H9 (cell line): ENCODE measurements at regions not wholly inside any gene's neighbourhood (a gene's known extent, or its start where the extent isn't known, plus 50 kb on each side); places are given as distances from the start of the nearest gene placed in this dataset.

ENCODE experiments used
- DNase-seq: peaks from one replicate; pipeline ENCODE4 v3.0.0-alpha.2; 2017
- H2AFZ ChIP-seq: one replicate; pipeline ENCODE4 v1.6.1; 2013; ENCODE audit warnings: mild to moderate bottlenecking, low read length, control low read depth, moderate library complexity
- H2AK5ac ChIP-seq: 2 replicates; pipeline ENCODE4 v1.6.1; 2013; ENCODE audit warnings: low read length, control low read depth, mixed read lengths; ENCODE audit not compliant: insufficient read length
- H2BK120ac ChIP-seq: one replicate; pipeline ENCODE4 v1.6.1; 2013; ENCODE audit warnings: low read depth, mild to moderate bottlenecking, low read length, control low read depth, inconsistent platforms; ENCODE audit not compliant: poor library complexity, severe bottlenecking
- H2BK12ac ChIP-seq: 2 replicates; pipeline ENCODE4 v1.6.1; 2013; ENCODE audit warnings: low read length, control low read depth, mixed read lengths, low read depth; ENCODE audit not compliant: insufficient read length
- H2BK15ac ChIP-seq: 2 replicates; pipeline ENCODE4 v1.6.1; 2013; ENCODE audit warnings: low read depth, low read length, control low read depth
- H2BK20ac ChIP-seq: one replicate; pipeline ENCODE4 v1.6.1; 2013; ENCODE audit warnings: low read depth, mild to moderate bottlenecking, low read length, control low read depth, inconsistent platforms; ENCODE audit not compliant: poor library complexity, severe bottlenecking
- H2BK5ac ChIP-seq: 2 replicates; pipeline ENCODE4 v1.6.1; 2013; ENCODE audit warnings: low read length, control low read depth, mixed read lengths; ENCODE audit not compliant: insufficient read length
- H3K14ac ChIP-seq: 2 replicates; pipeline ENCODE4 v1.6.1; 2013; ENCODE audit warnings: low read length, control low read depth; ENCODE audit not compliant: insufficient read depth
- H3K18ac ChIP-seq: 2 replicates; pipeline ENCODE4 v1.6.1; 2013; ENCODE audit warnings: low read depth, mild to moderate bottlenecking, mixed read lengths, low read length, control low read depth; ENCODE audit not compliant: insufficient read length
- H3K23ac ChIP-seq: 2 replicates; pipeline ENCODE4 v1.6.1; 2013; ENCODE audit warnings: low read length, control low read depth, mixed read lengths, low read depth; ENCODE audit not compliant: insufficient read length
- H3K23me2 ChIP-seq: 2 replicates; pipeline ENCODE4 v1.6.1; 2013; ENCODE audit warnings: low read depth, mild to moderate bottlenecking, mixed read lengths, low read length, control low read depth; ENCODE audit not compliant: insufficient read length, poor library complexity, severe bottlenecking
- H3K27ac ChIP-seq: 2 replicates; pipeline ENCODE4 v1.5.1; 2013; ENCODE audit warnings: low read length, control low read depth, mixed read lengths, low read depth; ENCODE audit not compliant: insufficient read length
- H3K27me3 ChIP-seq: 2 replicates; pipeline ENCODE4 v1.6.1; 2013; ENCODE audit warnings: low read length, control low read depth, inconsistent platforms; ENCODE audit not compliant: insufficient read depth
- H3K4ac ChIP-seq: 2 replicates; pipeline ENCODE4 v1.6.1; 2013; ENCODE audit warnings: low read depth, mild to moderate bottlenecking, control low read depth, inconsistent platforms, low read length, moderate library complexity
- H3K4me1 ChIP-seq: 2 replicates; pipeline ENCODE4 v1.6.1; 2013; ENCODE audit warnings: low read length, control low read depth, inconsistent platforms; ENCODE audit not compliant: insufficient read depth
- H3K4me2 ChIP-seq: 2 replicates; pipeline ENCODE4 v1.6.1; 2013; ENCODE audit warnings: low read length, control low read depth, mixed read lengths; ENCODE audit not compliant: insufficient read length, insufficient read depth
- H3K56ac ChIP-seq: 2 replicates; pipeline ENCODE4 v1.6.1; 2013; ENCODE audit warnings: low read depth, mild to moderate bottlenecking, mixed read lengths, low read length, control low read depth; ENCODE audit not compliant: insufficient read length
- H3K79me1 ChIP-seq: 2 replicates; pipeline ENCODE4 v1.6.1; 2013; ENCODE audit warnings: low read depth, mild to moderate bottlenecking, moderate library complexity, low read length, control low read depth, inconsistent platforms; ENCODE audit not compliant: insufficient read depth, poor library complexity, severe bottlenecking
- H3K79me2 ChIP-seq: 2 replicates; pipeline ENCODE4 v1.6.1; 2013; ENCODE audit warnings: low read length, control low read depth, inconsistent platforms; ENCODE audit not compliant: insufficient read depth
- H3K9ac ChIP-seq: 2 replicates; pipeline ENCODE4 v1.6.1; 2013; ENCODE audit warnings: low read length, control low read depth, mixed read lengths; ENCODE audit not compliant: insufficient read length; ENCODE audit errors: extremely low read depth
- H3K9me3 ChIP-seq: one replicate; pipeline ENCODE4 v1.6.1; 2013; ENCODE audit warnings: low read depth, low read length, inconsistent platforms; ENCODE audit not compliant: control insufficient read depth
- H3T11ph ChIP-seq: one replicate; pipeline ENCODE4 v1.6.1; 2013; ENCODE audit warnings: mild to moderate bottlenecking, low read length, control low read depth, inconsistent platforms
- H4K20me1 ChIP-seq: one replicate; pipeline ENCODE4 v1.6.1; 2013; ENCODE audit not compliant: control insufficient read depth, insufficient read length, insufficient read depth
- H4K5ac ChIP-seq: 2 replicates; pipeline ENCODE4 v1.6.1; 2013; ENCODE audit warnings: low read depth, mild to moderate bottlenecking, mixed read lengths, low read length, control low read depth; ENCODE audit not compliant: insufficient read length
- H4K8ac ChIP-seq: replicated peaks from 2 replicates; pipeline ENCODE4 v1.6.1; 2013; ENCODE audit warnings: low read length, control low read depth, mixed read lengths, low read depth; ENCODE audit not compliant: insufficient read length
- H4K91ac ChIP-seq: 2 replicates; pipeline ENCODE4 v1.6.1; 2013; ENCODE audit warnings: low read depth, mild to moderate bottlenecking, moderate library complexity, mixed read lengths, low read length, control low read depth; ENCODE audit not compliant: insufficient read length
- H3K27ac Mint-ChIP-seq, 3 experiments: 2 replicates in 2 of 3; 3 replicates in 1 of 3; pipeline ENCODE4 v1.8.0; 2020 to 2021; ENCODE audit warnings: mixed read lengths in 3 of 3, mild to moderate bottlenecking in 1 of 3, moderate library complexity in 1 of 3
- H3K27me3 Mint-ChIP-seq: 2 replicates; pipeline ENCODE4 v1.8.0; 2021; ENCODE audit warnings: low read depth, mild to moderate bottlenecking, moderate library complexity, mixed read lengths
- H3K36me3 Mint-ChIP-seq, 3 experiments: 2 replicates in 2 of 3; 3 replicates in 1 of 3; pipeline ENCODE4 v1.8.0; 2020 to 2021; ENCODE audit warnings: low read depth in 3 of 3, mixed read lengths in 3 of 3; ENCODE audit not compliant: insufficient read depth in 1 of 3
- H3K4me1 Mint-ChIP-seq, 2 experiments: 2 replicates each; pipeline ENCODE4 v1.8.0; 2020; ENCODE audit warnings: mixed read lengths in 2 of 2
- H3K4me3 Mint-ChIP-seq, 2 experiments: 2 replicates in 1 of 2; 3 replicates in 1 of 2; pipeline ENCODE4 v1.8.0; 2020 to 2021; ENCODE audit warnings: mild to moderate bottlenecking in 2 of 2, mixed read lengths in 2 of 2, moderate library complexity in 1 of 2
- H3K9me3 Mint-ChIP-seq, 2 experiments: 2 replicates in 1 of 2; 3 replicates in 1 of 2; pipeline ENCODE4 v1.8.0; 2020; ENCODE audit warnings: mild to moderate bottlenecking in 2 of 2, mixed read lengths in 2 of 2, moderate library complexity in 1 of 2
- CTCF ChIP-seq: fragments of 200-600 bp; sonication (generic); conservative IDR thresholded peaks from 3 replicates; pipeline ENCODE4 v1.8.0; 2021; ENCODE audit warnings: antibody characterized with exemption, mild to moderate bottlenecking
- WGBS: extraction: QIAGEN DNeasy Blood & Tissue Kit; methylation state at CpG from one replicate; pipeline ENCODE4 v1.1.7; 2013; ENCODE audit warnings: missing lambda C conversion rate, low lambda C conversion rate, mixed read lengths; ENCODE audit not compliant: insufficient read length; ENCODE audit errors: extremely low coverage; 5-methylcytosine and 5-hydroxymethylcytosine counted together

GRCh38 chr7:15747301-15747700 is 60.8 kb upstream of the MEOX2 start:
- Histone ChIP-seq H3K9ac (no peak overlapping the region), H3K4me2 (no peak overlapping the region), H2BK120ac (no peak overlapping the region), H3K27me3 (no peaks in the 10 kb centered on the region), H3K79me1 (no peaks in the 10 kb centered on the region), H2AFZ (no peak overlapping the region), H3K9me3 (no peaks in the 10 kb centered on the region), H3K27ac (no peak overlapping the region), H3K79me2 (no peaks in the 10 kb centered on the region), H2BK15ac (no peak overlapping the region), H3K4me1 (no peaks in the 10 kb centered on the region), H3K14ac (no peak overlapping the region), H4K5ac (no peak overlapping the region), H4K91ac (no peak overlapping the region), H3K56ac (no peak overlapping the region), H4K8ac (no peak overlapping the region), H3T11ph (no peak overlapping the region), H3K18ac (no peak overlapping the region), H2BK12ac (no peak overlapping the region), H4K20me1 (no peaks in the 10 kb centered on the region), H2AK5ac (no peak overlapping the region), H2BK5ac (no peak overlapping the region), H3K23me2 (no peaks in the 10 kb centered on the region), H3K4ac (no peak overlapping the region), H2BK20ac (no peak overlapping the region), H3K23ac (no peak overlapping the region)
- Mint-ChIP-seq H3K4me1 (no peaks in the 10 kb centered on the region), H3K4me3 (no peak overlapping the region), H3K27ac (no peak overlapping the region), H3K27me3 (no peaks in the 10 kb centered on the region), H3K36me3 (no peaks in the 10 kb centered on the region), H3K9me3 (no peaks in the 10 kb centered on the region)
- no peak for DNase-seq
- TF ChIP-seq CTCF: no peak
- WGBS: no CpG with 5 or more reads among the region's 2 CpGs
